Spinal cord (tissue), 9 donors: ENCODE measurements at regions not wholly inside any gene's neighbourhood (a gene's known extent, or its start where the extent isn't known, plus 50 kb on each side); places are given as distances from the start of the nearest gene placed in this dataset.
A peak's percentile ranks its signal among the peaks of the same experiment; 100 is the strongest.
"Not testable (repeated sequence)": the region's sequence is repeated elsewhere in the genome, so short reads cannot be mapped to it uniquely, and the experiment has no call there.

Experiments
- DNase-seq, 6 donors: peaks; one replicate each; pipeline versions ENCODE4 v3.0.0 to v3.0.0-alpha.2; 2013 to 2015; ENCODE audit warnings: low spot score in 6 of 6, low read depth in 4 of 6
- H3K27ac ChIP-seq: one replicate; pipeline ENCODE4 v1.5.1; 2013; ENCODE audit warnings: low read depth, low read length, control low read depth
- H3K27me3 ChIP-seq: one replicate; pipeline ENCODE4 v1.6.1; 2013; ENCODE audit warnings: low read length; ENCODE audit not compliant: control insufficient read depth, insufficient read depth
- H3K36me3 ChIP-seq: one replicate; pipeline ENCODE4 v1.6.1; 2013; ENCODE audit warnings: low read length; ENCODE audit not compliant: control insufficient read depth, insufficient read depth
- H3K4me1 ChIP-seq: one replicate; pipeline ENCODE4 v1.6.1; 2013; ENCODE audit warnings: low read length; ENCODE audit not compliant: control insufficient read depth, insufficient read depth
- H3K4me3 ChIP-seq: one replicate; pipeline ENCODE4 v1.5.1; 2013; ENCODE audit warnings: low read depth, low read length, control low read depth
- H3K9me3 ChIP-seq: one replicate; pipeline ENCODE4 v1.6.1; 2013; ENCODE audit warnings: low read length; ENCODE audit not compliant: control insufficient read depth, insufficient read depth
- WGBS: methylation state at CpG from one replicate; pipeline ENCODE4 v1.1.5; 2013; ENCODE audit warnings: missing lambda C conversion rate; ENCODE audit not compliant: insufficient coverage; 5-methylcytosine and 5-hydroxymethylcytosine counted together
- donor health status: healthy.

- Histone ChIP-seq H3K4me1 (no peaks in the 10 kb centered on the region), H3K27me3 (no peaks in the 10 kb centered on the region), H3K36me3 (no peaks in the 10 kb centered on the region), H3K4me3 (no peak overlapping the region), H3K27ac (no peak overlapping the region), H3K9me3 (peaks cover 1% of the 10 kb centered on the region)
- 100% methylated on average over 3 of the region's 8 CpGs for WGBS
- no peak for DNase-seq
Measured at GRCh38 chr10:18777258-18777657, 118.0 kb downstream of the ARL5B start.

GRCh38 chr10:18786478-18786877, 127.2 kb downstream of the ARL5B start:
- Histone ChIP-seq H3K27me3 (no peaks in the 10 kb centered on the region), H3K4me1 (no peaks in the 10 kb centered on the region), H3K9me3 (no peaks in the 10 kb centered on the region), H3K4me3 (no peak overlapping the region), H3K36me3 (no peaks in the 10 kb centered on the region), H3K27ac (no peak overlapping the region)
- WGBS = no CpG with 5 or more reads among the region's 3 CpGs
- DNase-seq = no peak

- Histone ChIP-seq H3K4me3 (no peak overlapping the region), H3K27ac (no peak overlapping the region), H3K27me3 (no peaks in the 10 kb centered on the region), H3K9me3 (peaks cover 4% of the 10 kb centered on the region), H3K4me1 (peaks cover 3% of the 10 kb centered on the region), H3K36me3 (no peaks in the 10 kb centered on the region)
- peak in 5 of 6 donors; percentile 9 to 84 (median 29) for DNase-seq
- WGBS = 71% methylated on average over 1 of the region's 3 CpGs
Measured at GRCh38 chr10:18793951-18794350, 134.7 kb downstream of the ARL5B start.

GRCh38 chr10:18795549-18795948, 136.3 kb downstream of the ARL5B start:
- peaks cover 3% of the 10 kb centered on the region for H3K4me1 ChIP-seq
- H3K9me3 ChIP-seq = peaks cover 4% of the 10 kb centered on the region
- no peaks in the 10 kb centered on the region for H3K27me3 ChIP-seq
- WGBS = 68% methylated on average over 3 of the region's 3 CpGs
- H3K36me3 ChIP-seq = no peaks in the 10 kb centered on the region
- no peak for DNase-seq
- H3K4me3 ChIP-seq = no peak overlapping the region
- H3K27ac ChIP-seq = no peak overlapping the region

GRCh38 chr10:18797286-18797685, 138.1 kb downstream of the ARL5B start:
- H3K36me3 ChIP-seq = no peaks in the 10 kb centered on the region
- 88% methylated on average over 3 of the region's 3 CpGs for WGBS
- no peak overlapping the region for H3K4me3 ChIP-seq
- H3K9me3 ChIP-seq = peaks cover 4% of the 10 kb centered on the region
- H3K27me3 ChIP-seq = no peaks in the 10 kb centered on the region
- no peak overlapping the region for H3K27ac ChIP-seq
- DNase-seq = no peak
- H3K4me1 ChIP-seq = peaks cover 3% of the 10 kb centered on the region

- WGBS = 43% methylated on average over 2 of the region's 2 CpGs
- Histone ChIP-seq H3K27ac (no peak overlapping the region), H3K4me1 (no peaks in the 10 kb centered on the region), H3K36me3 (no peaks in the 10 kb centered on the region), H3K9me3 (peaks cover 1% of the 10 kb centered on the region), H3K27me3 (no peaks in the 10 kb centered on the region), H3K4me3 (no peak overlapping the region)
- peak in 2 of 6 donors; percentile 12 to 53 for DNase-seq
Measured at GRCh38 chr10:18822156-18822555, 162.9 kb downstream of the ARL5B start.

- peak in 1 of 6 donors; percentile 19 for DNase-seq
- WGBS = 80% methylated on average over 1 of the region's 2 CpGs
Measured at GRCh38 chr10:18829259-18829658, 170.0 kb downstream of the ARL5B start.

GRCh38 chr10:18830277-18830676, 171.0 kb downstream of the ARL5B start:
- WGBS = 100% methylated on average over 1 of the region's 2 CpGs
- H3K36me3 ChIP-seq = no peaks in the 10 kb centered on the region
- H3K27ac ChIP-seq = no peak overlapping the region
- H3K27me3 ChIP-seq = no peaks in the 10 kb centered on the region
- no peak for DNase-seq
- H3K4me1 ChIP-seq = no peaks in the 10 kb centered on the region
- H3K9me3 ChIP-seq = no peaks in the 10 kb centered on the region
- no peak overlapping the region for H3K4me3 ChIP-seq

More at GRCh38 chr10:18829259-18829658, 170.0 kb downstream of the ARL5B start:
- Histone ChIP-seq H3K36me3 (no peaks in the 10 kb centered on the region), H3K27ac (no peak overlapping the region), H3K4me3 (no peak overlapping the region), H3K27me3 (no peaks in the 10 kb centered on the region), H3K4me1 (no peaks in the 10 kb centered on the region), H3K9me3 (no peaks in the 10 kb centered on the region)

- WGBS = 93% methylated on average over 3 of the region's 7 CpGs
- not testable (repeated sequence) for DNase-seq, H3K36me3 ChIP-seq, H3K9me3 ChIP-seq, H3K27ac ChIP-seq, H3K4me1 ChIP-seq, H3K4me3 ChIP-seq, H3K27me3 ChIP-seq
Measured at GRCh38 chr10:18856623-18857022, 192.0 kb upstream of the MALRD1 start.

GRCh38 chr10:18859659-18860058, 188.9 kb upstream of the MALRD1 start:
- no peaks in the 10 kb centered on the region for H3K36me3 ChIP-seq
- no peaks in the 10 kb centered on the region for H3K4me1 ChIP-seq
- DNase-seq = no peak
- H3K9me3 ChIP-seq = no peaks in the 10 kb centered on the region
- no CpG with 5 or more reads among the region's 1 CpG for WGBS
- H3K27me3 ChIP-seq = no peaks in the 10 kb centered on the region
- H3K27ac ChIP-seq = no peak overlapping the region
- H3K4me3 ChIP-seq = no peak overlapping the region
